ENCODE measurements at regions not wholly inside any gene's neighbourhood (a gene's known extent, or its start where the extent isn't known, plus 50 kb on each side); places are given as distances from the start of the nearest gene placed in this dataset.

- intact Hi-C loops (cut with DNase I): no loop called here
- no peak for DNase-seq
- Histone ChIP-seq H3K36me3 (no peaks in the 10 kb centered on the region), H3K27me3 (no peaks in the 10 kb centered on the region), H3K9me3 (no peaks in the 10 kb centered on the region), H3K4me3 (replicated peaks in 1 of 3) (no peak overlapping the region), H3K4me1 (no peaks in the 10 kb centered on the region), H3K27ac (no peak overlapping the region)
- WGBS, 2 donors: 88 to 92% methylated on average over 2 of the region's 2 CpGs
- TF ChIP-seq, protein P1, sequence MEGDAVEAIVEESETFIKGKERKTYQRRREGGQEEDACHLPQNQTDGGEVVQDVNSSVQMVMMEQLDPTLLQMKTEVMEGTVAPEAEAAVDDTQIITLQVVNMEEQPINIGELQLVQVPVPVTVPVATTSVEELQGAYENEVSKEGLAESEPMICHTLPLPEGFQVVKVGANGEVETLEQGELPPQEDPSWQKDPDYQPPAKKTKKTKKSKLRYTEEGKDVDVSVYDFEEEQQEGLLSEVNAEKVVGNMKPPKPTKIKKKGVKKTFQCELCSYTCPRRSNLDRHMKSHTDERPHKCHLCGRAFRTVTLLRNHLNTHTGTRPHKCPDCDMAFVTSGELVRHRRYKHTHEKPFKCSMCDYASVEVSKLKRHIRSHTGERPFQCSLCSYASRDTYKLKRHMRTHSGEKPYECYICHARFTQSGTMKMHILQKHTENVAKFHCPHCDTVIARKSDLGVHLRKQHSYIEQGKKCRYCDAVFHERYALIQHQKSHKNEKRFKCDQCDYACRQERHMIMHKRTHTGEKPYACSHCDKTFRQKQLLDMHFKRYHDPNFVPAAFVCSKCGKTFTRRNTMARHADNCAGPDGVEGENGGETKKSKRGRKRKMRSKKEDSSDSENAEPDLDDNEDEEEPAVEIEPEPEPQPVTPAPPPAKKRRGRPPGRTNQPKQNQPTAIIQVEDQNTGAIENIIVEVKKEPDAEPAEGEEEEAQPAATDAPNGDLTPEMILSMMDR (IDR thresholded peaks at IDR 0.05): no peak
- no peak for TF ChIP-seq POLR2A (IDR thresholded peaks at IDR 0.05)
Measured at GRCh38 chr6:91864911-91865310, 1278.0 kb upstream of the MAP3K7 start.

- TF ChIP-seq POLR2A (IDR thresholded peaks at IDR 0.05): no peak
- TF ChIP-seq, protein P1 (IDR thresholded peaks at IDR 0.05): no peak
- no peaks in the 10 kb centered on the region for H3K4me1 ChIP-seq
- intact Hi-C loops (cut with DNase I): no loop called here
Measured at GRCh38 chr6:91860541-91861335, 1273.9 kb upstream of the MAP3K7 start.

GRCh38 chr6:91852252-91852651 lies 1265.4 kb upstream of the MAP3K7 start:
- TF ChIP-seq, protein P1 (IDR thresholded peaks at IDR 0.05): no peak
- TF ChIP-seq POLR2A (IDR thresholded peaks at IDR 0.05): no peak
- Histone ChIP-seq H3K27ac (no peak overlapping the region), H3K4me3 (replicated peaks in 1 of 3) (no peak overlapping the region), H3K36me3 (no peaks in the 10 kb centered on the region), H3K4me1 (no peaks in the 10 kb centered on the region), H3K9me3 (no peaks in the 10 kb centered on the region), H3K27me3 (no peaks in the 10 kb centered on the region)
- 81 to 83% methylated on average over 1 of the region's 1 CpG for WGBS, 2 donors
- DNase-seq: no peak
- intact Hi-C loops (cut with DNase I): no loop called here

More at GRCh38 chr6:91860541-91861335, 1273.9 kb upstream of the MAP3K7 start:
- no peak overlapping the region for H3K27ac ChIP-seq
- no peaks in the 10 kb centered on the region for H3K27me3 ChIP-seq
- H3K36me3 ChIP-seq: no peaks in the 10 kb centered on the region
- H3K9me3 ChIP-seq: no peaks in the 10 kb centered on the region
- 57 to 63% methylated on average over 4 of the region's 4 CpGs for WGBS, 2 donors
- H3K4me3 ChIP-seq (replicated peaks in 1 of 3): no peak overlapping the region
- DNase-seq: no peak

- H3K36me3 ChIP-seq: no peaks in the 10 kb centered on the region
- WGBS, 2 donors: 89 to 90% methylated on average over 2 of the region's 2 CpGs
- H3K4me1 ChIP-seq: no peaks in the 10 kb centered on the region
- intact Hi-C loops (cut with DNase I): no loop called here
- no peak for DNase-seq
- TF ChIP-seq, protein P1 (IDR thresholded peaks at IDR 0.05): no peak
- TF ChIP-seq POLR2A (IDR thresholded peaks at IDR 0.05): no peak
- no peak overlapping the region for H3K27ac ChIP-seq
- H3K9me3 ChIP-seq: no peaks in the 10 kb centered on the region
- H3K4me3 ChIP-seq (replicated peaks in 1 of 3): no peak overlapping the region
- no peaks in the 10 kb centered on the region for H3K27me3 ChIP-seq
Measured at GRCh38 chr6:91834813-91835212, 1247.9 kb upstream of the MAP3K7 start.

GRCh38 chr6:91827151-91827550 lies 1240.3 kb upstream of the MAP3K7 start:
- intact Hi-C loops (cut with DNase I): no loop called here
- no peaks in the 10 kb centered on the region for H3K36me3 ChIP-seq
- WGBS, 2 donors: 91 to 92% methylated on average over 2 of the region's 2 CpGs
- DNase-seq: no peak
- H3K4me3 ChIP-seq (replicated peaks in 1 of 3): no peak overlapping the region
- no peaks in the 10 kb centered on the region for H3K9me3 ChIP-seq
- H3K4me1 ChIP-seq: no peaks in the 10 kb centered on the region
- no peaks in the 10 kb centered on the region for H3K27me3 ChIP-seq
- H3K27ac ChIP-seq: no peak overlapping the region
- TF ChIP-seq, protein P1 (IDR thresholded peaks at IDR 0.05): no peak
- TF ChIP-seq POLR2A (IDR thresholded peaks at IDR 0.05): no peak

All from thyroid gland (tissue), 4 donors.